Caco-2 (cell line): ENCODE measurements at regions not wholly inside any gene's neighbourhood (a gene's known extent, or its start where the extent isn't known, plus 50 kb on each side); places are given as distances from the start of the nearest gene placed in this dataset.
A peak's percentile ranks its signal among the peaks of the same experiment; 100 is the strongest.

ENCODE experiments used
- BruUV-seq: library from RNA; stranded (reverse); fragments of 400-500 nt; replicated peaks from 2 replicates; lab custom pipeline; 2021; lab: Mats Ljungman, UMichigan
- CTCF ChIA-PET: fragments of 300-600 bp; sonication (Branson Sonifier 250); formaldehyde crosslinking; loops from one replicate; lab custom pipeline; 2022; ENCODE audit warnings: antibody characterized with exemption; lab: Charles Lee
- POLR2A ChIA-PET: fragments of 300-600 bp; sonication (Branson Sonifier 250); formaldehyde crosslinking; loops from one replicate; lab custom pipeline; 2022; ENCODE audit warnings: antibody characterized with exemption; lab: Charles Lee
- DNase-seq, 2 experiments: peaks; one replicate each; pipeline versions ENCODE4 v3.0.0 to v3.0.0-alpha.2; 2020 to 2022
- H3K27me3 ChIP-seq: replicated peaks from 2 replicates; pipeline ENCODE4 v1.6.0; 2011; ENCODE audit warnings: low read length; ENCODE audit not compliant: control insufficient read depth, insufficient read depth
- H3K36me3 ChIP-seq: 2 replicates; pipeline ENCODE4 v1.5.1; 2011; ENCODE audit warnings: low read length; ENCODE audit not compliant: control insufficient read depth, insufficient read depth
- H3K4me1 ChIP-seq: fragments of 250-450 bp; sonication (Bioruptor Pico); 2 replicates; pipeline ENCODE4 v1.5.1; 2020; ENCODE audit warnings: mild to moderate bottlenecking
- H3K4me3 ChIP-seq: 2 replicates; pipeline ENCODE4 v1.5.1; 2011; ENCODE audit warnings: low read depth, mild to moderate bottlenecking, control low read depth, low read length
- H3K9me3 ChIP-seq: fragments of 250-450 bp; sonication (Bioruptor Pico); 2 replicates; pipeline ENCODE4 v1.5.1; 2020; ENCODE audit warnings: mild to moderate bottlenecking, moderate library complexity
- H3K27ac Mint-ChIP-seq: one replicate; pipeline ENCODE4 v1.8.0; 2022; ENCODE audit warnings: mixed read lengths; ENCODE audit not compliant: unreplicated experiment
- H3K27me3 Mint-ChIP-seq: one replicate; pipeline ENCODE4 v1.8.0; 2022; ENCODE audit warnings: mixed read lengths; ENCODE audit not compliant: insufficient read depth, unreplicated experiment
- H3K36me3 Mint-ChIP-seq: one replicate; pipeline ENCODE4 v1.8.0; 2022; ENCODE audit warnings: mild to moderate bottlenecking, mixed read lengths; ENCODE audit not compliant: insufficient read depth, unreplicated experiment
- H3K4me1 Mint-ChIP-seq: one replicate; pipeline ENCODE4 v1.8.0; 2022; ENCODE audit warnings: low read depth, mixed read lengths; ENCODE audit not compliant: unreplicated experiment
- H3K4me3 Mint-ChIP-seq: one replicate; pipeline ENCODE4 v1.8.0; 2022; ENCODE audit warnings: mild to moderate bottlenecking, moderate library complexity, mixed read lengths; ENCODE audit not compliant: unreplicated experiment
- H3K9me3 Mint-ChIP-seq: one replicate; pipeline ENCODE4 v1.8.0; 2022; ENCODE audit warnings: mixed read lengths; ENCODE audit not compliant: unreplicated experiment
- CTCF ChIP-seq, 2 experiments: fragments of 200-600 bp in 1 of 2; IDR thresholded peaks; 1 replicate in 1 of 2; 2 replicates in 1 of 2; pipeline versions ENCODE4 v1.5.1 to v1.8.0; 2011 to 2022; ENCODE audit warnings: antibody characterized with exemption in 1 of 2, control low read depth in 1 of 2, inconsistent platforms in 1 of 2, low read depth in 1 of 2, low read length in 1 of 2, mild to moderate bottlenecking in 1 of 2, moderate library complexity in 1 of 2; ENCODE audit not compliant: insufficient read depth in 1 of 2, severe bottlenecking in 1 of 2, unreplicated experiment in 1 of 2
- intact Hi-C: fragments of 100-400 bp; cut with micrococcal nuclease; formaldehyde crosslinking; loops from one replicate; pipeline ENCODE4 v1.10.0; 2022; ENCODE audit not compliant: unreplicated experiment

GRCh38 chr14:71321574-71322315 is 414.5 kb downstream of the PCNX1 start:
- CTCF ChIA-PET: interaction anchor here (0.6 to 2.6 kb wide), 7 partner anchors 82 to 431 kb away, joined by 3 to 15 read pairs (median 5); no protein-coding TSS in a partner anchor
- no peaks in the 10 kb centered on the region for H3K9me3 ChIP-seq
- H3K27me3 Mint-ChIP-seq: no peaks in the 10 kb centered on the region
- TSS peak; percentile 92 for BruUV-seq
- intact Hi-C loops: loop anchor here (1.0 to 5.0 kb wide), 7 partner anchors 15 to 431 kb away; no protein-coding TSS in a partner anchor
- peaks cover 16% of the 10 kb centered on the region; the same call in 1 of the 2 replicates for H3K4me1 ChIP-seq
- peaks cover 5% of the 10 kb centered on the region for H3K36me3 Mint-ChIP-seq
- H3K27me3 ChIP-seq: no peaks in the 10 kb centered on the region
- no peaks in the 10 kb centered on the region for H3K36me3 ChIP-seq
- no peak for TF ChIP-seq CTCF (IDR thresholded peaks at IDR 0.05; ENCODE audit: insufficient read depth in 1 of 2, low read depth in 1 of 2, low read length in 1 of 2, severe bottlenecking in 1 of 2, unreplicated experiment in 1 of 2)
- peak overlapping the region; percentile 90 for H3K27ac Mint-ChIP-seq
- peak overlapping the region; percentile 80 for H3K4me3 Mint-ChIP-seq
- no peaks in the 10 kb centered on the region for H3K9me3 Mint-ChIP-seq
- DNase-seq: peak in 1 of 2 experiments; percentile 41
- H3K4me3 ChIP-seq: peak overlapping the region; percentile 94
- POLR2A ChIA-PET: interaction anchor here (0.6 to 2.0 kb wide), 8 partner anchors 15 to 367 kb away, joined by 3 to 8 read pairs (median 4); no protein-coding TSS in a partner anchor
- H3K4me1 Mint-ChIP-seq: peaks cover 15% of the 10 kb centered on the region

- Histone ChIP-seq H3K4me3 (peak overlapping the region; percentile 94), H3K27me3 (no peaks in the 10 kb centered on the region), H3K9me3 (no peaks in the 10 kb centered on the region), H3K4me1 (peaks cover 16% of the 10 kb centered on the region; the same call in 1 of the 2 replicates), H3K36me3 (no peaks in the 10 kb centered on the region)
- peaks cover 18% of the 10 kb centered on the region for H3K4me1 Mint-ChIP-seq
- CTCF ChIA-PET: interaction anchor here (1.8 to 2.6 kb wide), 3 partner anchors 81 to 430 kb away, joined by 6 to 15 read pairs (median 8); no protein-coding TSS in a partner anchor
- no peaks in the 10 kb centered on the region for H3K9me3 Mint-ChIP-seq
- peaks cover 5% of the 10 kb centered on the region for H3K36me3 Mint-ChIP-seq
- DNase-seq: peak in 1 of 2 experiments; percentile 36
- H3K4me3 Mint-ChIP-seq: peak overlapping the region; percentile 80
- BruUV-seq: no TSS peak
- intact Hi-C loops: loop anchor here (1.0 to 5.0 kb wide), 6 partner anchors 14 to 235 kb away; no protein-coding TSS in a partner anchor
- TF ChIP-seq CTCF (IDR thresholded peaks at IDR 0.05; ENCODE audit: insufficient read depth in 1 of 2, low read depth in 1 of 2, low read length in 1 of 2, severe bottlenecking in 1 of 2, unreplicated experiment in 1 of 2): peak; percentile 19 to 56
- POLR2A ChIA-PET: interaction anchor here (1.1 to 1.9 kb wide), 2 partner anchors 81 to 134 kb away, joined by 3 to 8 read pairs; no protein-coding TSS in a partner anchor
- no peak overlapping the region for H3K27ac Mint-ChIP-seq
- no peaks in the 10 kb centered on the region for H3K27me3 Mint-ChIP-seq
Observed at GRCh38 chr14:71322655-71323250, 415.5 kb downstream of the PCNX1 start.

GRCh38 chr14:71324767-71325272 is 417.6 kb downstream of the PCNX1 start:
- no peak for DNase-seq
- no peaks in the 10 kb centered on the region for H3K36me3 ChIP-seq
- no peak overlapping the region for H3K4me3 ChIP-seq
- H3K27ac Mint-ChIP-seq: no peak overlapping the region
- H3K27me3 Mint-ChIP-seq: no peaks in the 10 kb centered on the region
- ChIA-PET CTCF (no interaction called here), POLR2A (interaction anchor here (0.7 kb wide), 1 partner anchor 158 kb away, joined by 5 read pairs; no protein-coding TSS in a partner anchor)
- peaks cover 25% of the 10 kb centered on the region for H3K4me1 Mint-ChIP-seq
- BruUV-seq: no TSS peak
- peaks cover 5% of the 10 kb centered on the region for H3K36me3 Mint-ChIP-seq
- H3K27me3 ChIP-seq: no peaks in the 10 kb centered on the region
- peaks cover 16% of the 10 kb centered on the region; the same call in 1 of the 2 replicates for H3K4me1 ChIP-seq
- intact Hi-C loops: loop anchor here (5.0 kb wide), 4 partner anchors 57 to 232 kb away; no protein-coding TSS in a partner anchor
- TF ChIP-seq CTCF (IDR thresholded peaks at IDR 0.05; ENCODE audit: insufficient read depth in 1 of 2, low read depth in 1 of 2, low read length in 1 of 2, severe bottlenecking in 1 of 2, unreplicated experiment in 1 of 2): no peak
- H3K4me3 Mint-ChIP-seq: no peak overlapping the region
- no peaks in the 10 kb centered on the region for H3K9me3 Mint-ChIP-seq
- H3K9me3 ChIP-seq: no peaks in the 10 kb centered on the region
